Right lobe of liver (tissue), 4 donors: ENCODE measurements at regions not wholly inside any gene's neighbourhood (a gene's known extent, or its start where the extent isn't known, plus 50 kb on each side); places are given as distances from the start of the nearest gene placed in this dataset.

ENCODE experiments used
- POLR2A ChIP-seq: fragments of 450-650 bp; IDR thresholded peaks from one replicate; pipeline ENCODE4 v1.6.1; 2017; ENCODE audit warnings: antibody characterized with exemption, mild to moderate bottlenecking
- TF ChIP-seq, protein P1 (sequence below), 4 donors: fragments of 200-600 bp in 3 of 4; fragments of 450-650 bp in 1 of 4; IDR thresholded peaks; one replicate each; pipeline versions ENCODE4 v1.5.1 to v1.8.0; 2016 to 2022; ENCODE audit warnings: antibody characterized with exemption in 4 of 4, mild to moderate bottlenecking in 2 of 4
- donor health status: DM: no; HTN: no; CAD: no.
- donor health status: DM: no; HTN: no; CAD: no.
- donor health status: DM: no; HTN: yes; CAD: no.

DNA sequence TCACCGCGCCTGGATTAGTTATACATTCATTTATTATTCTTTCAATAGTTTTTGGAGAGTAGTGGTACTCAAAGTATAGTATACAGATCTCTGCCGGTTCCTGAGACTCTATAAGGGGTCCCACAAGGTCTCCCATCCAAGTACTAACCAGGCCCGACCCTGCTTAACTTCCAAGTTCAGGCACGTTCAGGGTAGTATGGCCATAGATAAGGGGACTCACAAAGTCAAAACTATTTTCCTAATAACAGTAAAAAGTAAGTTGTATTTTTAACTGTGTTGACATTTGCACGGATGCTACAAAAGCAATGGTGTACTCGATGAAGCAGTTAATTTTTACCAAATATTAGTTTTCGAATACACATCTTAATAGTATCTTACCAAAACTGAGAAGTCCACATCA, 84.4 kb upstream of the STK26 start:
- TF ChIP-seq, protein P1, sequence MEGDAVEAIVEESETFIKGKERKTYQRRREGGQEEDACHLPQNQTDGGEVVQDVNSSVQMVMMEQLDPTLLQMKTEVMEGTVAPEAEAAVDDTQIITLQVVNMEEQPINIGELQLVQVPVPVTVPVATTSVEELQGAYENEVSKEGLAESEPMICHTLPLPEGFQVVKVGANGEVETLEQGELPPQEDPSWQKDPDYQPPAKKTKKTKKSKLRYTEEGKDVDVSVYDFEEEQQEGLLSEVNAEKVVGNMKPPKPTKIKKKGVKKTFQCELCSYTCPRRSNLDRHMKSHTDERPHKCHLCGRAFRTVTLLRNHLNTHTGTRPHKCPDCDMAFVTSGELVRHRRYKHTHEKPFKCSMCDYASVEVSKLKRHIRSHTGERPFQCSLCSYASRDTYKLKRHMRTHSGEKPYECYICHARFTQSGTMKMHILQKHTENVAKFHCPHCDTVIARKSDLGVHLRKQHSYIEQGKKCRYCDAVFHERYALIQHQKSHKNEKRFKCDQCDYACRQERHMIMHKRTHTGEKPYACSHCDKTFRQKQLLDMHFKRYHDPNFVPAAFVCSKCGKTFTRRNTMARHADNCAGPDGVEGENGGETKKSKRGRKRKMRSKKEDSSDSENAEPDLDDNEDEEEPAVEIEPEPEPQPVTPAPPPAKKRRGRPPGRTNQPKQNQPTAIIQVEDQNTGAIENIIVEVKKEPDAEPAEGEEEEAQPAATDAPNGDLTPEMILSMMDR (IDR thresholded peaks at IDR 0.05) = no peak
- TF ChIP-seq POLR2A = no peak
